NCI-H524 (cell line): ENCODE measurements at regions not wholly inside any gene's neighbourhood (a gene's known extent, or its start where the extent isn't known, plus 50 kb on each side); places are given as distances from the start of the nearest gene placed in this dataset.

Source experiments
- DNase-seq, 2 experiments: peaks; one replicate each; lab custom pipeline; 2025; lab: John Stamatoyannopoulos, UW

- no peak for DNase-seq
These were observed 78.3 kb upstream of the ADAMTS16 start for GRCh38 chr5:5061836-5062235.

- no peak for DNase-seq
These were observed 77.4 kb upstream of the ADAMTS16 start for GRCh38 chr5:5062525-5063302.

GRCh38 chr5:5063533-5063953 lies 76.6 kb upstream of the ADAMTS16 start:
- no peak for DNase-seq

GRCh38 chr5:5065472-5065871 lies 74.7 kb upstream of the ADAMTS16 start:
- no peak for DNase-seq

- no peak for DNase-seq
These were observed 73.6 kb upstream of the ADAMTS16 start for GRCh38 chr5:5066276-5067186.

GRCh38 chr5:5069851-5070250 lies 70.3 kb upstream of the ADAMTS16 start:
- DNase-seq: no peak

- no peak for DNase-seq
These were observed 68.6 kb upstream of the ADAMTS16 start for GRCh38 chr5:5071554-5071953.

- DNase-seq: no peak
These were observed 62.9 kb upstream of the ADAMTS16 start for GRCh38 chr5:5077236-5077635.

- no peak for DNase-seq
These were observed 61.9 kb upstream of the ADAMTS16 start for GRCh38 chr5:5078009-5078897.

- no peak for DNase-seq
These were observed 60.3 kb upstream of the ADAMTS16 start for GRCh38 chr5:5079876-5080275.

GRCh38 chr5:5080790-5081189 lies 59.3 kb upstream of the ADAMTS16 start:
- DNase-seq: no peak

- DNase-seq: no peak
These were observed 54.7 kb upstream of the ADAMTS16 start for GRCh38 chr5:5085381-5085780.

- no peak for DNase-seq
These were observed 50.1 kb upstream of the ADAMTS16 start for GRCh38 chr5:5089895-5090649.
